Adrenal gland (tissue), 5 donors: ENCODE measurements at regions not wholly inside any gene's neighbourhood (a gene's known extent, or its start where the extent isn't known, plus 50 kb on each side); places are given as distances from the start of the nearest gene placed in this dataset.

Experiments
- POLR2A ChIP-seq, 2 donors: fragments of 450-650 bp; IDR thresholded peaks; one replicate each; pipeline ENCODE4 v1.6.1; 2017; ENCODE audit warnings: antibody characterized with exemption in 2 of 2, mild to moderate bottlenecking in 2 of 2, moderate library complexity in 1 of 2
- TF ChIP-seq, protein P1 (sequence below), 6 experiments: fragments of 450-650 bp in 4 of 6; fragments of 200-600 bp in 2 of 6; sonication (generic) in 1 of 6; IDR thresholded peaks; 1 replicate in 5 of 6; 2 replicates in 1 of 6; pipeline versions ENCODE4 v1.5.1 to v1.8.0; 2016 to 2021; ENCODE audit warnings: antibody characterized with exemption in 6 of 6, mild to moderate bottlenecking in 2 of 6, moderate library complexity in 1 of 6
- donor health status: DM: no; HTN: no; CAD: no.

DNA sequence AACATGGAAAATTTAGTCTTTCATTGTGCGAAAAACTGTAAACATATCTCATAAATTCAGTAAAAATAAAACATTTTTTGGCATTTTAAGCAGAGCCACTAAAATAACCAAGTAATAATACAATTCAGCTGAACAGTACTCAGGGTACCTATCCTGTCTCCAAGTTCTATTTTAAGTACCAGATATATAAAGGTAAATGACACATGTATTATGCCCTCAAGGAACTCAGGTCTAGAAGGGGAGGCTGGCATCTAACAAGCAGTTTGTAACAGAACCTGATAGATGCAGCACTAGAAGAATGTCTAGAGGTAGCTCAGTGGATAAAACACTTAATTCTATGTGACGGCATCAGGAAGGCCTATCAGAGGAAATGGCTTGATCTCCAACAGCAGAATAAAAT is 112.2 kb downstream of the CRPPA start:
- TF ChIP-seq, protein P1, sequence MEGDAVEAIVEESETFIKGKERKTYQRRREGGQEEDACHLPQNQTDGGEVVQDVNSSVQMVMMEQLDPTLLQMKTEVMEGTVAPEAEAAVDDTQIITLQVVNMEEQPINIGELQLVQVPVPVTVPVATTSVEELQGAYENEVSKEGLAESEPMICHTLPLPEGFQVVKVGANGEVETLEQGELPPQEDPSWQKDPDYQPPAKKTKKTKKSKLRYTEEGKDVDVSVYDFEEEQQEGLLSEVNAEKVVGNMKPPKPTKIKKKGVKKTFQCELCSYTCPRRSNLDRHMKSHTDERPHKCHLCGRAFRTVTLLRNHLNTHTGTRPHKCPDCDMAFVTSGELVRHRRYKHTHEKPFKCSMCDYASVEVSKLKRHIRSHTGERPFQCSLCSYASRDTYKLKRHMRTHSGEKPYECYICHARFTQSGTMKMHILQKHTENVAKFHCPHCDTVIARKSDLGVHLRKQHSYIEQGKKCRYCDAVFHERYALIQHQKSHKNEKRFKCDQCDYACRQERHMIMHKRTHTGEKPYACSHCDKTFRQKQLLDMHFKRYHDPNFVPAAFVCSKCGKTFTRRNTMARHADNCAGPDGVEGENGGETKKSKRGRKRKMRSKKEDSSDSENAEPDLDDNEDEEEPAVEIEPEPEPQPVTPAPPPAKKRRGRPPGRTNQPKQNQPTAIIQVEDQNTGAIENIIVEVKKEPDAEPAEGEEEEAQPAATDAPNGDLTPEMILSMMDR (IDR thresholded peaks at IDR 0.05) = no peak
- TF ChIP-seq POLR2A (IDR thresholded peaks at IDR 0.05) = no peak
